Left forelimb (tissue), 1 donor: ENCODE measurements at regions not wholly inside any gene's neighbourhood (a gene's known extent, or its start where the extent isn't known, plus 50 kb on each side); places are given as distances from the start of the nearest gene placed in this dataset.

ENCODE experiments used
- DNase-seq: peaks from one replicate; pipeline ENCODE4 v3.0.0-alpha.2; 2018; ENCODE audit warnings: low spot score

GRCh38 chr3:72375237-72376076, 472.8 kb downstream of the SHQ1 start:
- no peak for DNase-seq

- no peak for DNase-seq
These were observed 475.1 kb downstream of the SHQ1 start for GRCh38 chr3:72373139-72373538.

- no peak for DNase-seq
These were observed 476.1 kb downstream of the SHQ1 start for GRCh38 chr3:72372161-72372560.

- DNase-seq = no peak
These were observed 476.8 kb downstream of the SHQ1 start for GRCh38 chr3:72371431-72371830.

GRCh38 chr3:72370947-72371346, 477.3 kb downstream of the SHQ1 start:
- DNase-seq = no peak

GRCh38 chr3:72369681-72370080, 478.6 kb downstream of the SHQ1 start:
- DNase-seq = no peak

- no peak for DNase-seq
These were observed 479.8 kb downstream of the SHQ1 start for GRCh38 chr3:72368331-72368975.

- no peak for DNase-seq
These were observed 486.3 kb downstream of the SHQ1 start for GRCh38 chr3:72361990-72362389.

- DNase-seq = no peak
These were observed 488.5 kb downstream of the SHQ1 start for GRCh38 chr3:72359743-72360142.

GRCh38 chr3:72355168-72355567, 493.1 kb downstream of the SHQ1 start:
- DNase-seq = no peak

GRCh38 chr3:72354486-72354885, 493.8 kb downstream of the SHQ1 start:
- no peak for DNase-seq

- DNase-seq = no peak
These were observed 494.8 kb downstream of the SHQ1 start for GRCh38 chr3:72353236-72354128.

GRCh38 chr3:72352176-72352575, 496.1 kb downstream of the SHQ1 start:
- no peak for DNase-seq

GRCh38 chr3:72351536-72351935, 496.7 kb downstream of the SHQ1 start:
- DNase-seq = no peak

- no peak for DNase-seq
These were observed 497.3 kb downstream of the SHQ1 start for GRCh38 chr3:72350761-72351505.

GRCh38 chr3:72348357-72348756, 499.9 kb downstream of the SHQ1 start:
- no peak for DNase-seq

- DNase-seq = peak; percentile 73
These were observed 500.4 kb downstream of the SHQ1 start for GRCh38 chr3:72347819-72348319.

GRCh38 chr3:72346526-72346926, 501.7 kb downstream of the SHQ1 start:
- no peak for DNase-seq

GRCh38 chr3:72345980-72346379, 502.3 kb downstream of the SHQ1 start:
- no peak for DNase-seq

- no peak for DNase-seq
These were observed 502.9 kb downstream of the SHQ1 start for GRCh38 chr3:72345237-72345878.

GRCh38 chr3:72344647-72345046, 503.6 kb downstream of the SHQ1 start:
- DNase-seq = no peak
